ENCODE measurements at regions not wholly inside any gene's neighbourhood (a gene's known extent, or its start where the extent isn't known, plus 50 kb on each side); places are given as distances from the start of the nearest gene placed in this dataset.

GRCh38 chr4:67106861-67107460, 438.3 kb downstream of the CENPC start:
- no peak for DNase-seq

- DNase-seq, result no peak
These were observed 441.2 kb downstream of the CENPC start for GRCh38 chr4:67104145-67104544.

- no peak for DNase-seq
These were observed 442.1 kb downstream of the CENPC start for GRCh38 chr4:67103001-67103747.

DNA sequence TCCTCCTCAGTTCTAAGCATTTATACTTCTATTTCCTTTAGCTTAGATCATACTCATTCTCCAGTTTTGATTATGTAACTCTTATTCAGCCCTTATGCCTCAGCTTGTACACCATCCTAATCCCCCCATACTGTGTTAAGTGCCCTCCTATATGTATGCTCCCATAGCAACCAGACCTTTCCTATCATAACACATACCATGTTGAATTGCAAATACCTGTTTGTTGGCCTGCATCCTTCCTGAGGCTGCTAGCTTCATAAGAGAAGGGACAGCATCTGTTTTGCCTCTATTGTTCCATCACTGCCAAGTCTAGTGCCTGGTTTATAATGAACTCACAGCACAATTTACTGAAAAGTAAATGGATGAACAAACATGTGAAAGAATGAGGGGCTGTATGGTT, 443.7 kb downstream of the CENPC start:
- no peak for DNase-seq

GRCh38 chr4:67092351-67092750, 453.0 kb downstream of the CENPC start:
- no peak for DNase-seq

DNA sequence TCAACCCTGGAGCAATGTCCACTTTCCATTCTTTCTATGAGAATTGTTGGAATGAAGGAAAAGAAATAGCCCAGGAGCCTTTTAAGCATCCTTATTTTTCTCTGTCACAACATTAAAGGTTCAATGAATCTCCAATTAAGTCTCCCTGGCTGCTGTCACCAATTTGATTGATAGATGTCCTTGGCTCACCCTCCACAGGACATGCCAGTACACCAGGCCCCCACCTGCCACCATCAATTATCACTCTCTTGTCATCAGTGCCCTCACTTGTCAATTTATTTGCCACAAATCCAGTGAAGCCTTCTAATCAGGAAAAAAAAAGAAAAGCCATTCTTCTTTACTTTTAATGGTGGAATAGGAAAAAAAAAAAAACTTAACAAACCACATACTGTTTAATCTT, 453.6 kb downstream of the CENPC start:
- DNase-seq, result no peak

DNA sequence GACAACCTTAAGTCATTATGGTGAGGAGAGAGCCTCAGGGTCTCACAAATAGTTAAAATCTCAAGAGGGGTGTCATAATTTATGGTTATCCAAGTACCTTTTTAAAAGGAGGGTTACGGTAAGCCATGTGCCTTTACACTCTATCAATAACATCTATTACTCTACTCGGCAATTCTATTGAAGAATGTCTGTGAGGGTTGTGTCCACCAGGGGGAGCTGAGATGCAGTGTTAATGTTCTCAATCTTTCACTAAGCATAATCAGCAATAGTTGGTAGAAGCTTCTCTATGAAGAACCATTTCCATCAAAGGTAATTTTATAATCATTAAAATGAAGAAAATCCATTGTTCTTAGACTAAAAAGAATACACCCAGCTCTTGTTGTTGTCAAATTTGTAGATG, 457.4 kb downstream of the CENPC start:
- DNase-seq, result peak; percentile 1 to 4

GRCh38 chr4:67084783-67085182, 460.5 kb downstream of the CENPC start:
- DNase-seq, result no peak

DNA sequence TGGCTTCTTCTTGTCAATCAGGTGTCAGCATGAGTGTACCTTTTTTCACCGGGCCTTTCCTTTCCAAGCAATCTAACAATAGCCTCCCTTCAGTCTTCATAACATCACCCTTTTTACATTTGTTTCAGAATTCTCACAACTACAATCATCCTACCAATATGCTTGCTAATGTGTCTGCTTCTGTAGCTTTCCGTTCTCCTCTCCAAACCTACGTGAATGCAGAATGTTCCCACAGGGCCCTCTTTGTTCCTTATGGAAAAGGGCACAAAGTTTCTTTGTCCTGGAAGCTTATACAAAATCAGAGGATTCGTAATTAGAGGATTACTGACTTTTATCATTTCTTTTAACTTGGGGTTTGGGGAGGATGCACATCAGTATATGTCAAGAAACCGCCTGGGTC, 461.8 kb downstream of the CENPC start:
- no peak for DNase-seq

DNA sequence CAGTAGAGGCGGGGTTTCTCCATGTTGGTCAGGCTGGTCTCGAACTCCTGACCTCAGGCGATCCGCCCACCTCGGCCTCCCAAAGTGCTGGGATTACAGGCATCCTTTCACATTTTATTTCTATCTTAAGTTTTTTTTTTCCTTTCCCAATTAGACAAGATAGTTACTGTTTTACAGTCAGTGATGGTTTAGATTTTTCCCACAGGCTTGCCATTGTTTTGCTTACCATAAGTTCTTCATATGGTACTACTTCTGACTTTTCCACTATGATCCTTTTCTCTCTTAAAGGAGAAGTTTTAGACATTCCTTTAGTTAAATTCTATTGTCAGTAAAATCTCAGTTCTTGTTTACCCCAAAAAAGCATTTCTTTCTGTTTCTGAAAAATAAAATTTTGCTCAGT, 462.6 kb downstream of the CENPC start:
- no peak for DNase-seq

DNA sequence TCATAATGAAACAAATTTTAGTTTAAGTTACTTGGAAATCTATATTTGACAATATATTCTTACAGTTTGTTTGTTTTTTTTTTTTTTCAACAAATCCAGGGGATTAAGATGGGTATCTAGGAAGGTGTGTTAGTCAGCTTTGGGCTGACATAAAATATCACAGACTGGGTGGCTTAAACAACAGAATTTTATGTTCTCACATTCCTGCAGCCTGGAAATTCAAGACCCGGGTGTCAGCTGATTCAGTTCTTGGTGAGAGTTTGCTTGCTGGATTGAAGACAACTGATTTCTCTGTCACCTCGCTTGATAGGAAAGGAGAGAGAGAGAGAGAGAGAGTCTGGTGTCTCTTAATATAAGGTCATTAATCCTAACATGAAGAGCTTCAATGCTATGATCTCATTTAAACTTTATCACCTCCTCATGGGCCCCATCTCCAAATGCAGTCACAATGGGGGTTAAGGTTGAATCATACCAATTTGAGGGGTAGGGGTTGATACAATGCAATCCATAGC, 465.2 kb downstream of the CENPC start:
- no peak for DNase-seq

GRCh38 chr4:67071641-67072040, 473.7 kb downstream of the CENPC start:
- DNase-seq, result no peak

DNA sequence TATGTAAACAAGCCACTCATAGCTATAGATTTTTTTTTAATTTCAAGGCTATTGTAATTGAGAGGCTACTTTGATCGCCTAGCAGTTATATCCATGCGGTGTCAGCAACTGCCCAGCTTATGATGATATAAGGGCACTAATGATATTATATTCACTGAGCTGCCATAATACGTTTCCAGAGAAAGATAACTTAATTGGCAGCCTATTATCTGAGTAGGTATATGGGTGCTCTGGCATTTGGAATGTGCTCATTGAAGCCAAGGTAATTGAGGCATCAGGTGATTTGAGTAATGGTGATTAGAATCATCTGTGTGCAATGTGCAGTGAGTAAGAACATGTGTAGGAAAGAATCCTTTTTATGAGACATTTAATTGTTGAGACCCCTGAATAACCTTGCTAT, 490.0 kb downstream of the CENPC start:
- no peak for DNase-seq

DNA sequence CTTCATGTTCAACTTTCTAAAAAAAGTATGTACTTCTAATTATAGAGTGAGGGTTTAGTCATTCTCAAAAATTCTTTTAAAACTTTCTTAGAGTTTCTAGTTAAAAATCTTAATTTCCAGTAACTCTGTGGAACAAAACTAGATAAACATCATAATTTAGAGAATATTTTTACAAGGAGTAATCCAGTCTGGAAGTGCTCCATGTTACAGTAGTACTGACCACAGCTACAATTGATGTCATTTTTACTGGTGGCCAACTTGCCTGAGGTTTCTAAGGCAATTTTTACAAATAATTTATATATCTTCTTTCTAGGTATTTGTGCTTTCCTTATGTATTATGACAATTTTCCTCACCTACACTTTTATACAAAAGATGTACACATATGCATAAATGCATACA, 490.4 kb downstream of the CENPC start:
- DNase-seq, result no peak

DNA sequence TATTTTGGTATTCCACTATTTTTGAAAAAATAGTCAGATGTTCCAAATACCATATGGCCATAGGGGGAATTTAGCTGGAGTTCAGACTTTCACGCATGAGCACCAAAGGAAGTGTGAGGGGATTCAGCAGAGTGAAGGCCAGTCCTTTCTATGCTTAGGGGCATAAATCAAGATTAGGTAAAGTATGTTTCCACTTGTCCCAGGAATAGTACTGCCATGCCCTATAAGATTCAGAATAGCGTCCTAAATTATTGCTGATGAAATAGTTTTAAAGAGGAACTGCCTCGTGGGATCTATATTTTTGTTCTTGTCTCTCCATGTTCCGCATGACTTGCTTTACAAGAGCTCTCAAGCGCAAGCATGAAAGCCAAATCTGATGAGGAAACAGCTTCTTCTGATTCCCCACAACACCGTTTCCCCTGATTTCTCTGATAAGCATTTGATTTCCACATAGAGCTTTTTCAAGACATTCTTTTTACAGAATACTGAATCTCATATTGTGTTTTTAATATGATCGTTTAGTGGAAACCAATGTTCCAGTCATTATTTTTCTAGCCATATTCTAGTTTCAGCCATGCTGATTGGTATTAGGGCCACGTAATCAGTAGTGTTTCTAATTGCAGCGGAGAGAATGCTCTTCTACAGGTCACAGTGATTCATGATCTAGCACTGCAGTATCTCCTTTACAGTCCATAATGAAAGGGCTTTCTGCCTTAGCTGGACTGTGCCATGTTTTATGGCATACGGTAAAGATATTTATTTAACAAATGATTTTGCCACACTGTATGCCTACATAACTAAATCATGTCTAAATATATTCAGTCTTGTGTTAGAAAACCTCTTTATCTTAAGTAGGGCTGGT, 492.3 kb downstream of the CENPC start:
- DNase-seq, result no peak

GRCh38 chr4:67051000-67051789, 494.1 kb downstream of the CENPC start:
- DNase-seq, result no peak

DNA sequence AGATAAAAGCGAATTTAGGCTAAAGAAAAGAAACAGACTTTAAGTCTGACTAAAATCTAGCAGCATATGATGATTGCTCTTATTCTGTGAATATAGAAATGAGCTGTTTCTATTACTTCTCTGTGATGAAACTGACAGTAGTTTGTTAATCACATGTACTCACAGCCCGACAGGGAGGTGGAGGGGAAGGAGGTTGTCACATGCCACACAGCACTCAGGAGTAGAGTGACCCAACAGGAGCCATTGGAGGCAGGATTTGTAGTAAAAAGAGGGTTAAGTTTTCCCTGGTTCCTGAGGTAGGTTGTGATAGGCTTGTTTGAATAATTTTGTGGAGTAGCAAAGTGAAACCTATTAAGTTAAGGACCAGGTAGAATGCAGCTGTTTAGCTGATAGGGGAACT, 495.9 kb downstream of the CENPC start:
- DNase-seq, result no peak

DNA sequence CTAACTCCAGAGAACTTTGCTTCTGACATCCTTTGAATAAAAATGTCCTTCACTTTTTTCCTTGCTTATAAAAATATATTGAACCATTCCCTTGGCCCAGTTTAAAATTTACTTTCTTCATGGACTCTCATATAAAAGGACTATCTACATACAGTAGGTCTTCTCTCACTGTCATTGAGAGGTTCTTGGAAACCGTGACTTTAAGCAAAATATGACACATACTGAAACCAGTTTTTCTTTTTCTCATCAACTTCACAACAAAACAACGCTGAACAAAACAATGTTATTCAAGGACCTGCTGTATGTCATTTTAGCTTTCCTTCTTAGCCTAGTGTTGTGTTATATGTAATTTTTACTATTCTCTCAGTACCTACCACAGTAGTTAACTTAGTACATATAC, 496.8 kb downstream of the CENPC start:
- no peak for DNase-seq

GRCh38 chr4:67040315-67040714, 505.0 kb downstream of the CENPC start:
- no peak for DNase-seq

DNA sequence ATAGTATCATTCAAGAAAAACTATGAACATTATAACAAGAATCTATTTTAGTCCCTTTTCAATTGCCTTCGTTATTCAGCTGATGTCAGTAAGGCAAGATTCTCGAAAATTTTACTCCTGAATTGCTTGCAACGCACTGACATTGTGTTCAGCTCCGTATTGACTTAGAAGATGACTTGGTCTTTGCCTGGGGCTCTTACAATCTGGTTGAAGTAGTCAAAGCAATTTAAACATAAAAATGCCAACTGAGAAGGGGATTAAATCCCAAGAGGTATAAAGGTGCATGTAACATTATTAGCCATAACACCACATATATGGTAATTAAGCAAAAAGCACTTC, 507.1 kb downstream of the CENPC start:
- no peak for DNase-seq

DNA sequence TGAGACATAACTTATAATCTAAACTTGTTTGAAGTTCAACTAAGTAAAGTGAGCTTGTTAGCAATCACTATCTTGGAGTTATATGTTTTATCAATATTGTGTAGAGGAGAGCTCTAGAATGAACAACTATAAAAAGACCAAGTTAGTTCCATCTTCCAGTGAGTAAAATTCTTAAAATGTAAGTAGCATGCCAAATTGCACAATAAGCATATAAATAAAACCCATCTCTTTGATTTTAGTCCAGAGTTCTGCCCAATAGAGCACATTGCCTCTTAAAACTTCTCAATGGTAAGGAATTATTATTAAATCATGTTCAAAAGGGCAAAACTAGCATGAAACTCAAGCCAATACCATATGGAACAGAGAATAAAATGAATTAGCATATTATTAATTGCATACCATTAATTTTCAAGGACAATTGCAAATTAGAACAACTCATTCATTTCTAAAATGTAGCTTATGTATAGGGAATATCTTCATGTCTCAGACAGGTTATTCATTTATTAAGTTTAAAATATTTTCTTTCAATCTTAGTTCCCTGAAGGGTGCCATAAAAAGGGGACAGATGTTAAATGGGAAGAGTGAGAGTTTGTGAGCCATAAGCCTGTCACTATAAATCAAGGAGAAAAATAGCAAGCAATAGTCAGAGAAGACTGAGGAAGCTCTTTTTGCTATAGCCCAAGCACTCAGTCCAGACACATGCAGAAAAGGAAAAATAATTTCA, 507.6 kb downstream of the CENPC start:
- DNase-seq, result no peak

- DNase-seq, result no peak
These were observed 508.5 kb downstream of the CENPC start for GRCh38 chr4:67036791-67037190.
